GM19467 (cell line): ENCODE measurements at regions not wholly inside any gene's neighbourhood (a gene's known extent, or its start where the extent isn't known, plus 50 kb on each side); places are given as distances from the start of the nearest gene placed in this dataset.

Experiments used
- ATAC-seq: cut with Tn5 transposase; IDR thresholded peaks from one replicate; pipeline ENCODE4 v1.9.1; 2021; ENCODE audit warnings: mild to moderate bottlenecking, moderate library complexity; ENCODE audit not compliant: unreplicated experiment

DNA sequence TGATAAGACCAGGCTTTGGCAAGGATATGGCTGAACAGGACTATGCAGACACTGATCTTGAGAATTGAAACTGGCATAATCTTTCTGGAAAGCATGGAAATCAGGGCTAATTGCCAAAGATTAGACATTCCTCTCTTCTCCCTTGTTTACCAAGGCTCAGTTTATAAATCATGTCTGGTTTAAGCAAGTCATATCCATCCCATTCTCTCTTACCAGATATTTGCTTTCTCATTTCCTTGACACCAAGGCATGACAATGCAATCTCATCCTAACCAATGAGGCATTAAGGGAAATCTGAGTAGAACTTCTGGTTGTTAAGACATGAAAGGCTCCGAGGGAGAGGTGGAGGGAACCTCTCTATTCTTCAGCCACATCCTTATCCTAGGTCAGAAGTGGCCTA lies 110.3 kb upstream of the CEP85L start:
- no peak for ATAC-seq

DNA sequence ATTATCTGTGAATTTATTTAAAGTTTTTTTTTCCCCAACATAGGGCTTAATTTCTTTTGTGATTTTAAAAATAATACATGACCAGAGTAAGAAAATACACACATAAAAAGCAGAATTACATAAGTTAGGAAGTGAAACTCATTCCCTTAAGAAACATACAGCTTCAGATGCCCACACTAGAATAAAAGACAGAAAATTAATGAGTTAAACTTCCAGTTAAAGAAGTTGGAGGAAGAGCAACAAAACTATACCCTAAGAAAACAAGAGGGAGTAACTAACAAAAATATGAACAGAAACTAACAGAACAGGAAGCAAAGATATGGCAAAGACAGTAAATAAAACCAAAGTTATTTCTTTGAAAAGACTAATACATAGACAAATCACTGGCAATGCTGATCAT lies 107.6 kb upstream of the CEP85L start:
- no peak for ATAC-seq

DNA sequence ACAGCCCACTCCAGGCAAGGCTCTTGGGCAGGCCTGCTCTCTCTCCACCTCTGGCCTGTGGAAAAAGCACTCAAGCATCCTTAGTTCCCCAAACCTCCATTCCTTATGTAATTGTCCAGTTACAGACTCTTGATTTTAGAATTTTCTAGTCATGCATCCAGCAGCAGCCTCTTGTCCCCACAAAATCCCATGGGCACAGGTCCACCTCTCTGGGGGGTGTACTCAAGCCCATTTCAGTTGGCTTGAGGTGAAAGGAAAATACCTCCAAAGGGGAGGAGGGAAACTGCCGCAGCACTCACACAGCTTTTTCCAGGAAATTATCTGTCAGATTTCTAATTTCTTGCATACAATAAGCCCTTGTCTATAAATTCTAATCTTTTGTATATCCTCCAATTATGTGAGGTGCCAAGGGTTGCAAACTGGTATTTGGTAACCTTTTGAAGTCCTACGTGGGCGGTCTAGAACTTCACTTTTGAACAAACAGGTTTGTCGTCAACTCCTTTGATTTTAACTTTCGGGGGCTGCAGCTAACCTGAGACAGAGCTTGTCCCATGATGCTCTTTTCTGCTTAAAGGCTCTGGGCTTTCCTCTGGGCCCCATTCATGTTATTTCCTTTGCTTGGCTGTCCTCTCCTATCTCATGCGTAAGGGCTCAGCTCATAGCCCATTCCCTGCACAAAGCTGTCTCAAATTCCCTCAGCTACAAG lies 104.7 kb upstream of the CEP85L start:
- ATAC-seq: no peak

DNA sequence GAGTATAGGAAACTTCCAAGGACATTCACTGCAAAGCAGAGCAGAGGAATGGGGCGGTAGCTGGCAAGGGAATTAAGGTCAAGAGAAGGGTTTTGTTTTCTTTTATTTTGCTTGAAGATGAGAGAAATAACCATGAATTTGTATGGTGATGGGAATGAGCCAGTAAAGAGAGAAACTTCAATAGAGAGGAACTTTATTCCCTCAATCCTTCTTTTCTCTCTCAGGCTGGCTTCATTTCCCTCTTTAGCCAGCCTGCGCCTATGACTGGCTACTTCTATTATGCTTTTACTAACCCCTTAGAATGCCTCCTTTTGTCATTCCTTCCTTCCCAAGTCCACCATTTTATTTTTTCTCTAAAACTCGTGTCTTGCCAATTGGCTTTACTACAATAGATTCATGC lies 101.4 kb upstream of the CEP85L start:
- no peak for ATAC-seq

DNA sequence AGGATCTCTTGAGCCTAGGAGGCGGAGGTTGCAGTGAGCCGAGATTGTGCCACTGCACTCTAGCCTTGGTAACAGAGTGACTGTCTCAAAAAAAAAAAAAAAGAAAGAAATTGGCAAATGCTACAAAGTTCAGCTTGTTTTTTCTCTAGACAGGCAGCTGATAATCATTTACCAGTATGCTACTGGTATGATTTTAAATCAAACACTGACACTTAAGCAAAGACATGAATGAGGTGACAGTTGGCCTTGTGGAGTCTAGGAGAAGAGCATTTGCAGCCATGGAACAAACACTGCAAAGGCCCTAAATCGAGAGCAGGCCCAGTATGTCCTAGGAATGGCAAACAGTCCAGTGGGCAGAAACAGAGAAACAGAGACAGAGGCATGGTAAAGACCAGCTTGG lies 99.7 kb upstream of the CEP85L start:
- ATAC-seq: no peak

DNA sequence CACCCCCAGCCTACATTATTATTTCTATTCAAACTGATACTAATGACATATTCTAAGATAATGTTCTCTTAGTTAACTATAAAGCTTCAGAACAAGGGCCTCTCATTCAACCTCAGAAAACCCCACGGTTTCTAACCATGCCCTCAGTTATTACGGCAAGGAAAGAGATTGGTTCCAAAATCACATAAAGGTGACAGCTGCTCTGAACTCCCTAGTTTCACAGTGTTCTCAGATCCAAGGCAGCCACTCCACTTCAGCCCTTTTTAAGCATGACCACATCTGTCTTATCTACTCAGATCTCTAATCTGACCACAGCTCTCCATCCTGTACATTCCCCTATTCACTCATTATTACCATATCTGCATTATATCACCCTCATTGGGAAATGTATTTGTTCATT lies 98.8 kb upstream of the CEP85L start:
- ATAC-seq: no peak

- ATAC-seq: no peak
Measured at GRCh38 chr6:118748311-118749062, 97.1 kb upstream of the CEP85L start.

- ATAC-seq: no peak
Measured at GRCh38 chr6:118746825-118747174, 95.4 kb upstream of the CEP85L start.

DNA sequence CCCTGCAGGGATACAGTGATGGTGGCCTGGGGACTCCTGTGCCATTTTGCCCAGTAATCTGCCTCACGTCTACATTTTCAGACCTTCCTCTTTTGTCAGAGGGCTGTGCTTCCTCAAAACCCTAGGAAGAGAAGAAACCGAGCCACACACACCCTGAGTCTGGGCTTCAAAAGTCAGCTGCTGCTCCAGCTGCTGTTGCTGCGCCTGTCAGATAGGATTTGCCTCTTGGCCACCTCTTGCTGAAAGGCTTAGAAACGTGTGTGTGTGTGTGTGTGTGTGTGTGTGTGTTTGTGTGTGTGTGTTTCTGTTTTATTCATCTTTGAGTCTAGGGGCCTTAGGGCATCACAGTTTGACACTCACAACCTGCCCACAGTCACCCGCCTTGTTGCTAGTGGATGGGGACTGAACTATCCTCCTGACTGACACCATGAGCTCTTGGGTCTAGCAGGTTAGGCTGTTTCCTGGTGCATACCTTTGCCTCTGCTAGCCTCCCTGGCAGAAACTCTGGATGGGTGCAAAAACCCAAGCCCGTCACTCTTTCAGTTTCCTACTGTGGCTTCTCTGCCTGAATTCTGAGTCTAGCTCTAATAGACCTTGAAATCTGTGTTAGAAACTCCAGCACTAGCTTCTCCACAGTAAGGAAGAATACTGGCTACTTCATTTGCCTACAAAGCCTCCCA lies 94.9 kb upstream of the CEP85L start:
- no peak for ATAC-seq

GRCh38 chr6:118745156-118745555 lies 93.8 kb upstream of the CEP85L start:
- ATAC-seq: no peak

DNA sequence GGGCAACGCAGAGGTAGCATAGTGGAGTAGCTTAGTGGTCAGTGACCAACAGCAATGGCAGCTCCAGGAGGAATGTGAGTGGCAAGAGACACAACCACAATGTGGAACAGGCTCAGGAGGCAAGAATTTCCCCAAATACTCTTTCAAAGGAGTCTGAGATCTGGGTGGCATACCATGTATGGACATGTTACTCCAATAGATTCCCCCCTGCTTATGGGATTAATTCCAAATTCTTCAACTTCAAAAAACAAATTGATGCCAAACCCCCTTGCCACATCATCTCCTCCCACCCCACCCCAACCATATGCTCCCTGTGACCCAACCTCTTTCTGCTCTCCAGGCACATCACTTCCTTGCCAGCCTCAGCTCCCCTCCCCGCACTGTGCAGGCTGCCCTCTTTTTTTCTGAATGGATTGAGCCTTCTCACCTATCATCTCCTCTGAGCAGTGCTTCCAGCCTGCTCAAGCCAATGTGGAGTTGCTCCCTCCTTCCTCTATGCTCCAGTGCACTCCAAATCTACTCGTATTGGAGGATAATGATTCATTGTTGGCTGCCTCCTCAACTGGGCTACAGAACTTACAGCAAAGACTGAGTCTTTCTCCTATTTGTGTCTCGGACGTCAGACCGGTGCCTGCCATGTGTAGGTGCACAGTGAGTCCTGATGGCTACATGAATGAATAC lies 93.0 kb upstream of the CEP85L start:
- ATAC-seq: no peak

- ATAC-seq: no peak
Measured at GRCh38 chr6:118743746-118744145, 92.4 kb upstream of the CEP85L start.

DNA sequence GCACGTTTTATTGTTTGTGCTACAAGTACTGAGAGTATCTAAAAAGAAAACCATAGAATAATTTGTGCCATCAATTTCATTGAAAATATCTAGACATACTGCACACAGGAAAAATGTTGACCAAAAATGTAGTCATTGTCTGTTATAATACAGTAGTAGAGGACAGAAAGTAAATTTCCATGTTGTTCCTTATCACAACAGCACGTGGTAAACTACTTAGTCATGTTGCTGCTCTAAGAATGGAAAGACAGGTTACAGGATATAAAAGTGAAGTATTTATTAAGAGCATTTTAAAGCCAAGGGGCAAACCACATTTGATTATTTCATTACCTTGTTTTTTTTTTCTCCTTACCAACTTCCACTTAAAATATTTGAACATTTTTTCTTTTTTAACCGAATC lies 89.0 kb upstream of the CEP85L start:
- no peak for ATAC-seq

GRCh38 chr6:118739696-118740353 lies 88.4 kb upstream of the CEP85L start:
- no peak for ATAC-seq

- ATAC-seq: no peak
Measured at GRCh38 chr6:118736440-118736839, 85.0 kb upstream of the CEP85L start.

DNA sequence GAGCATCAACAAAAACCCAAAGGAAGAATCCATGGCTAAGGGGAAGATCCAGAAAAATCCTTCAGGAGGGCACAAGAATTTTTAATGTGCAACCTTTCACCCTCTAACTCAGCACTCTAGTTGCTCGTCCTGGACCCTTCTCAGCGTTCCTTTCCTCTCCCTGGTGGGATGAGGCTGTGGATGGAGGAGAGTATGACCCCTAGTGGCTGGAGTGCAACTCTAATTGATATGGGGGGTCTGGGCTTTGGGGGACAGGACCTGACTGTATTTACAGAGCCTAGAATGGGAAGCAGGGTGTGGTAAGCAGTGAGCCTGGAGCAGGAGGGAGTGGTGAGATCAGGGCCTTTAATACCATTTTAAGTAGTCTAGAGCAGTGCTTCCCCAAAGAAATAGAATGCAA lies 83.9 kb upstream of the CEP85L start:
- ATAC-seq: peak; percentile 64

- no peak for ATAC-seq
Measured at GRCh38 chr6:118725944-118726343, 74.6 kb upstream of the CEP85L start.

GRCh38 chr6:118724211-118724610 lies 72.8 kb upstream of the CEP85L start:
- peak; percentile 86 for ATAC-seq

DNA sequence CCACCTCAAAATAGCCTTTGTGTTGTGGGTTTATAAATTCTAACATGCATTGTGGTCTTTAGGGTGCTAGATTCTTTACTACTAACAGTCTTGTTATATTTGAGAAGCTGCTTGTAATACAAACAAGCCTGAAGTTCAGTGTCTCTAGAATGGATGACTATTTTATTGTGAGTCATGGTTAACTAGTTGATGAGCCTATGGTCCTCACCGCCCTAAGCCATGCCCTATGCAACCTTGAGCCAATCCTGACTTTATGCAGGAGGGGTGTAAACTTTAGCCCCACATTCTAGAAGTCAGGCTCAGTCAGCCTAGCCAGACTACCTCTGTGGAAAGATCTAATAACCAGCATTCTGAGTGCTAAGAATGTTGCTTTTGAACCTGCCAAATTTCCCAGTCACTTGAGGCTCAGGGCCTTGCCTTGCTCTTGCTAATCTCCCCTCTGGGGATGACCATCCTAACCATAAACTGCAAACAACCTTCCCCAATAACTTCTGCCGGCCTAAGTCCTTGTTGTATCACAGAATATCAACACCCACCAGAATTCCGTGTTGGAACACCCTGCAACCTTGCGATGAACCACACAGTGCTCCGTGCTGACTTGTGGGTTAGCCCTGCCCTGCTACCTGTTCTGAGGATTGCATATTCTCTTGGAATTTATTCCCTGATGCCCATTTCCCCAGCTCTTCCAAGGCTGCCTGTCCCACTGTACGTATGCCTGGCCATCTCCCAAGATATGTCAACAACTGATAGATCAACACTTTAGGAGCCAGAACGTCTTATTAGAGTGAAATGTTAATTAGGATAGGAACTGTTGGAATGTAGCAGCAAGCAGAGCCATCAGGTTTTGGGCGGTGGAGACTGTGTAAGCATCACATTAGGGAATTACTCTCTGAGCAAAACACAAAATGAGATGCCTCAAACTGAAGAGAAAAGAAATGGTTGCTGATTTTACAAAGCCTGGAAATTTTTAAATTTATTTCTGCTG lies 71.7 kb upstream of the CEP85L start:
- no peak for ATAC-seq

DNA sequence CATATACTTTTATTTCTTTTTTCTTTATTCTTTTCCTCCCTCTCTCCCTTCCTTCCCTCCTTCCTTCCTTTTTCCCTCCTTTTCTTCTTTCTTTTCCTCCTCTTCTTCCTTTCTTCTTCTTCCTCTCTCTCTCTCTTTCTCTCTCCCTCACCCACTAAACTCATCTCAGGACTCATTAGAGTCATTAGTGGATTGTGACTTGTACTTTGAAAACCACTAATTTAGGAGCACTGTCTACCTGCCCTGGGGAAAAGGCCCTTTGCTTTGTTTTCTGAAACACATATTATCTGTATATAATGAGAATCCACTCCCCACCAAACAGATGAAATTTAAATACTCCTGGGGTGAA lies 68.7 kb upstream of the CEP85L start:
- ATAC-seq: no peak
